ENCODE measurements at regions not wholly inside any gene's neighbourhood (a gene's known extent, or its start where the extent isn't known, plus 50 kb on each side); places are given as distances from the start of the nearest gene placed in this dataset.

- no peak for TF ChIP-seq CTCF (IDR thresholded peaks at IDR 0.05 in 2 of 3, conservative IDR thresholded peaks at IDR 0.05 in 1 of 3; ENCODE audit: insufficient read depth in 2 of 3, low read depth in 1 of 3, low read length in 3 of 3)
- no peak for TF ChIP-seq NR1H2 (CRISPR knock-in tag; IDR thresholded peaks at IDR 0.05)
- no peak for TF ChIP-seq PHF8 (IDR thresholded peaks at IDR 0.05; ENCODE audit: borderline replicate concordance, low read length)
- no peak for TF ChIP-seq HDAC8 (tag; IDR thresholded peaks at IDR 0.05)
- no peak for TF ChIP-seq TEAD4 (IDR thresholded peaks at IDR 0.05; ENCODE audit: low read length)
- TF ChIP-seq TEAD4 (CRISPR knock-in tag; IDR thresholded peaks at IDR 0.05; ENCODE audit: borderline replicate concordance) = no peak
- no peak for TF ChIP-seq FOXA1 (IDR thresholded peaks at IDR 0.05; ENCODE audit: borderline replicate concordance)
- no peak for TF ChIP-seq ARNT (IDR thresholded peaks at IDR 0.05)
- no peak for TF ChIP-seq NR3C1 (CRISPR knock-in tag; IDR thresholded peaks at IDR 0.05)
- TF ChIP-seq MEIS2 (IDR thresholded peaks at IDR 0.05; ENCODE audit: partially characterized antibody) = no peak
- no peak for TF ChIP-seq REST (IDR thresholded peaks at IDR 0.05; ENCODE audit: borderline replicate concordance)
- no peak for TF ChIP-seq REST (CRISPR knock-in tag; IDR thresholded peaks at IDR 0.05; ENCODE audit: low read depth)
- TF ChIP-seq SNAPC5 (CRISPR knock-in tag; IDR thresholded peaks at IDR 0.05) = no peak
Observed at GRCh38 chr3:79896086-79896485, 128.3 kb upstream of the ROBO1 start.

Measured in K562 (cell line).